ENCODE measurements at regions not wholly inside any gene's neighbourhood (a gene's known extent, or its start where the extent isn't known, plus 50 kb on each side); places are given as distances from the start of the nearest gene placed in this dataset.

DNA sequence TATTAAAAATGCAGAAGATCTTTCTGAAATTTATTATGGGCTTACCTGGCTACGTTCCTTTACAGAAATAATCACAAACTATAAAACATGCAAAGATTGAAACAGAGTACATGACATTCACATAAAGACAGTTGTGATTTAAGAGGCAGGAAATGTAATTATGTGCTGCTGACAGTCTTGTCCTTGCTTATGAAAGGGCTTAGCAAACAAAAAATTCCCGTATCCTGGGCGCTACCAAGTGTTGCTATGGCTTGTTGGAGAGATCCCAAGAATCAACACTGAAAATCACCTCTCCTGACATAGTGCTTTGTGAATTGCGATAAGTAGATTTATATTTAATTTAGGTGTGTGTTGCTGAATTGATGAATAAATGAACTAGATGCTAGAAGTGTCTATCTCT is 352.5 kb upstream of the C9orf72 start:
- Histone ChIP-seq H3K4me1 (no peaks in the 10 kb centered on the region), H3K4me3 (no peak overlapping the region), H3K36me3 (no peaks in the 10 kb centered on the region), H3K9me3 (no peaks in the 10 kb centered on the region), H3K27ac (no peak overlapping the region), H3K27me3 (no peaks in the 10 kb centered on the region)
- 44 to 73% methylated on average over 4 of the region's 4 CpGs for WGBS, 2 donors
- intact Hi-C loops (cut with DNase I) = no loop called here
- TF ChIP-seq, protein P1, sequence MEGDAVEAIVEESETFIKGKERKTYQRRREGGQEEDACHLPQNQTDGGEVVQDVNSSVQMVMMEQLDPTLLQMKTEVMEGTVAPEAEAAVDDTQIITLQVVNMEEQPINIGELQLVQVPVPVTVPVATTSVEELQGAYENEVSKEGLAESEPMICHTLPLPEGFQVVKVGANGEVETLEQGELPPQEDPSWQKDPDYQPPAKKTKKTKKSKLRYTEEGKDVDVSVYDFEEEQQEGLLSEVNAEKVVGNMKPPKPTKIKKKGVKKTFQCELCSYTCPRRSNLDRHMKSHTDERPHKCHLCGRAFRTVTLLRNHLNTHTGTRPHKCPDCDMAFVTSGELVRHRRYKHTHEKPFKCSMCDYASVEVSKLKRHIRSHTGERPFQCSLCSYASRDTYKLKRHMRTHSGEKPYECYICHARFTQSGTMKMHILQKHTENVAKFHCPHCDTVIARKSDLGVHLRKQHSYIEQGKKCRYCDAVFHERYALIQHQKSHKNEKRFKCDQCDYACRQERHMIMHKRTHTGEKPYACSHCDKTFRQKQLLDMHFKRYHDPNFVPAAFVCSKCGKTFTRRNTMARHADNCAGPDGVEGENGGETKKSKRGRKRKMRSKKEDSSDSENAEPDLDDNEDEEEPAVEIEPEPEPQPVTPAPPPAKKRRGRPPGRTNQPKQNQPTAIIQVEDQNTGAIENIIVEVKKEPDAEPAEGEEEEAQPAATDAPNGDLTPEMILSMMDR (IDR thresholded peaks at IDR 0.05) = no peak
- no peak for TF ChIP-seq EP300 (IDR thresholded peaks at IDR 0.05)
- no peak for TF ChIP-seq POLR2AphosphoS5 (IDR thresholded peaks at IDR 0.05)
- no peak for TF ChIP-seq POLR2A (IDR thresholded peaks at IDR 0.05)
- DNase-seq = no peak

DNA sequence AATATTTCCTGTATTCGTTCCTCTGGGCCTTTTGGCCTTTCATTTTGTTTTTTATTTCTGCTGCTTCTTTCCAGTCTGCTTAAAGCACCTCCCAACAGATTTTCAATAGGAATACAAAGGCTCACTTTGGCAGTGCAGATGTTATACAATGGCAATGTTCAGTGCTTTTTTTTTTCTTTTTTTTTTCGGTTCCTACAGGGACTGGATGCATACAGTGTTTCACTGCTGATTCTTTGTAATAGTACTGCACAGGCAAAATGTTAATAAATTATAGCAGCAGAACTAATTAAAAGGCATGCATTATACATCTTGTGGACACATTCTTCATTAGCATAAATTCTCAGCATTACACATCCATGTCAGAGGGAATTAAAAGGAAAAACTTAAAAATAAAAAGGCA is 356.6 kb upstream of the C9orf72 start:
- TF ChIP-seq POLR2AphosphoS5 (IDR thresholded peaks at IDR 0.05) = no peak
- no peak for TF ChIP-seq POLR2A (IDR thresholded peaks at IDR 0.05)
- TF ChIP-seq EP300 (IDR thresholded peaks at IDR 0.05) = no peak
- TF ChIP-seq, protein P1 (IDR thresholded peaks at IDR 0.05) = no peak
- intact Hi-C loops (cut with DNase I) = no loop called here

DNA sequence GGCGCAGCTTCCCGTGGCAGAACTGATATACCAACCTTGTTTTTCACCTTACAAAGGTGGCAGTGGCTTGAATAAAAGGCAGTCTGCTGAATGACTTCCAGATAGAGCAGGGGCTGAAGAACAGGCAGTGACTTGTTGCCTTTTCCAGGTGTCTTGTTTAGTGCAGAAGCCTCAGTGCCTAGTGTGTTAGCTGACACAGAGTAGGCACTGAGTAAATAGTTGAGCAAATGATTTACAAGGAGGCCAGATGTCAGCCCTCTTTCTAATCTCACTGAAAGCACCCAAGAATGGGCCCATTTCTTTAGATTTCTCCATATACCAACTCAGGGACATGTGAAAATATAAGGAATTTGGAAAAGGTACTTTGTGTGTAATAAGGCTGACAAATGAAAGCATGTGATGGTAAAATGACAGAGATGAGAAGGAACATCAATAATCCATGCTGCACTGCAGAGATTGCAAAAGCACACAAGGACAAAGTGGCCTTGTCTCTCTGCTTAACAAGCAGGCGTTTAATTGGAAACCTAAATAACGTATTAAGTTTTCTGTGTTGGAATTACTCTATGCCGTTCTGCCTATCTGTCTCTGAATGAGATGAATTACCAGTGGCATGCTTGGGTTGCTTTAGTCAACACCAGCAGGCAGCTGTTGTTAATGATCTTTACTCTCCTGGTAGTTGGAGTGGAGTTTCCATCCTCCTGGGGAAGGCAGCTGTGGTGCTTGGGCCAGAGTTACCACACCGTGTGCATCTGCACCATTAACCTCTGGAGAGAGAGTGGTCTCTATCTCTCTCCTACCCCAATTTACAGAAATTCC is 360.1 kb upstream of the C9orf72 start:
- Histone ChIP-seq H3K27me3 (no peaks in the 10 kb centered on the region), H3K9me3 (no peaks in the 10 kb centered on the region), H3K4me1 (no peaks in the 10 kb centered on the region), H3K27ac (no peak overlapping the region), H3K36me3 (no peaks in the 10 kb centered on the region), H3K4me3 (no peak overlapping the region)
- WGBS, 2 donors = 43 to 70% methylated on average over 6 of the region's 6 CpGs
- intact Hi-C loops (cut with DNase I) = no loop called here
- TF ChIP-seq, protein P1 (IDR thresholded peaks at IDR 0.05) = no peak
- TF ChIP-seq POLR2AphosphoS5 (IDR thresholded peaks at IDR 0.05) (no peak), POLR2A (IDR thresholded peaks at IDR 0.05) (no peak), EP300 (IDR thresholded peaks at IDR 0.05) (no peak)
- DNase-seq = no peak

More for the DNA sequence above, 356.6 kb upstream of the C9orf72 start:
- Histone ChIP-seq H3K36me3 (no peaks in the 10 kb centered on the region), H3K27ac (no peak overlapping the region), H3K9me3 (no peaks in the 10 kb centered on the region), H3K27me3 (no peaks in the 10 kb centered on the region), H3K4me3 (no peak overlapping the region), H3K4me1 (no peaks in the 10 kb centered on the region)
- no peak for DNase-seq
- WGBS, 2 donors = 55 to 58% methylated on average over 2 of the region's 2 CpGs

DNA sequence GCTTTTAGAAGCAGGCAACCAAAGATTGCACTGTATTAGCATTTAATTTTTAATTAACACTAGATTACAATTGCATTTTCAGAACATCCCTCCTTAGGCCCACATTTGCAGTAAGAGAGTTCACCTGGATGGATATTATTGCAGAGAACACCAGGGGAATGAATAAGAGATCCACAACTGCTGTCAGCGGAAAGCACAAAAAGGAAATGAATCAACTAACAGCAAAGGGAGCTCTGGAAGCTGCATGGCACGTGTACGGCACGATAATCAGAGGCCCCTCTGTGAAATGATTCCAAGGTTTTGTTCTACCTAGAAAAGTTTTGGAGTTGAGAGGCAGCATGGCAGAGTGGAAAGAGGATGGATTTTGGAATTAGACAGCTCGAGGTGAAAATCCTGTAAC is 361.2 kb upstream of the C9orf72 start:
- no peaks in the 10 kb centered on the region for H3K4me1 ChIP-seq
- no peak overlapping the region for H3K4me3 ChIP-seq
- no peaks in the 10 kb centered on the region for H3K36me3 ChIP-seq
- no peak for DNase-seq
- H3K9me3 ChIP-seq = no peaks in the 10 kb centered on the region
- intact Hi-C loops (cut with DNase I) = no loop called here
- no peak overlapping the region for H3K27ac ChIP-seq
- H3K27me3 ChIP-seq = no peaks in the 10 kb centered on the region
- 64 to 65% methylated on average over 5 of the region's 5 CpGs for WGBS, 2 donors
- TF ChIP-seq POLR2AphosphoS5 (IDR thresholded peaks at IDR 0.05) (no peak), EP300 (IDR thresholded peaks at IDR 0.05) (no peak), POLR2A (IDR thresholded peaks at IDR 0.05) (no peak)
- TF ChIP-seq, protein P1 (IDR thresholded peaks at IDR 0.05) = no peak

DNA sequence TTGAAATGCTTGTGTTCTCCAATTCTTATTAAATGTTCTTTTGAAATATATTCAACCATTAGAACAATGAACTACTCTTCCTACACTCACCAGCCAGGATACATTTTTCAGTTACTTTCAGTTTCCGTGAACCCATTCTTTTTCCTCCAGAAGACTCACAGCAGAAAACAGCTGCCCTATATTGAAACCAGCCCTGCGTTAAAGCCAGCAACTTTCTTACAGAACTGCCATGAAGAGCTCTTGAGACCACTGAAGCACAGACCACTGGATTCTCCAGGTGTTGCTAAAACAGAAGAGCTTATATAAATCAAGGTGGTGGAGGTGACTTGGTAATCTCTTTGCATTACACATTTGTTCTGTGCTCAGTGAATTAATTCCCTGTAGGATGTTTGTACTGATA is 365.9 kb upstream of the C9orf72 start:
- 65 to 74% methylated on average over 2 of the region's 2 CpGs for WGBS, 2 donors
- intact Hi-C loops (cut with DNase I) = no loop called here
- no peak for TF ChIP-seq EP300 (IDR thresholded peaks at IDR 0.05)
- no peak for TF ChIP-seq POLR2AphosphoS5 (IDR thresholded peaks at IDR 0.05)
- TF ChIP-seq, protein P1 (IDR thresholded peaks at IDR 0.05) = no peak
- no peak for TF ChIP-seq POLR2A (IDR thresholded peaks at IDR 0.05)

More for the DNA sequence above, 365.9 kb upstream of the C9orf72 start:
- Histone ChIP-seq H3K4me1 (no peaks in the 10 kb centered on the region), H3K4me3 (no peak overlapping the region), H3K36me3 (no peaks in the 10 kb centered on the region), H3K27ac (no peak overlapping the region), H3K9me3 (no peaks in the 10 kb centered on the region), H3K27me3 (no peaks in the 10 kb centered on the region)
- DNase-seq = no peak

Data from sigmoid colon (tissue), 6 donors.